HG03521 (cell line): ENCODE measurements at regions not wholly inside any gene's neighbourhood (a gene's known extent, or its start where the extent isn't known, plus 50 kb on each side); places are given as distances from the start of the nearest gene placed in this dataset.

Experiments used
- ATAC-seq: cut with Tn5 transposase; IDR thresholded peaks from one replicate; pipeline ENCODE4 v1.9.1; 2021; ENCODE audit warnings: mild to moderate bottlenecking, moderate library complexity; ENCODE audit not compliant: unreplicated experiment

GRCh38 chr2:8623958-8624591 lies 57.8 kb upstream of the ID2 start:
- no peak for ATAC-seq

DNA sequence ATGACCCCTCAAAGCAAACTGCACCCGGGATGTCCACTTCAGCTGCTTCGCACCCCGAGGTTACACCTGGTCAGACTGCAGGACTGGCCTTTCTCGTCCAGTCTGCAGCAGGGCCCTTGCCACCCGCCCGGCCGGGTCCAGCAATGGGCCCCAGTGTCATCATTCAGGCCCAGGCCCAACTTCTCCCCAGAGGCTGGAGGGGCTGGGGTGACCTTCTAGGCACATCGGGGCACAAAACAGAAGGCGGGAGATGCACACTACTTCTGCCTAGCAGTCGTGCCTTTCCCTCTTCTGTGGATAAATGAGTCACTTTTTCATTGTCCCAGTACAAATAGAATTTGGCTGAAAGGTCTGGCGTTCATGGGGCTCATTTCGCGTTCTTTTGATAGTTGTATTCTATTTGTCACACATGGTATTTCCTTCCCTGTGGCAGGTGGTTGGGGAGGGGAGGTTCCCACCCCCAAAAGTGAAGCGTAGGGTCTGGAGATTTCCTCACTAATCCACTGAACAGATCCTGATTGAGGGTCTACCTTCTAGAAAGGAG lies 56.9 kb upstream of the ID2 start:
- no peak for ATAC-seq

DNA sequence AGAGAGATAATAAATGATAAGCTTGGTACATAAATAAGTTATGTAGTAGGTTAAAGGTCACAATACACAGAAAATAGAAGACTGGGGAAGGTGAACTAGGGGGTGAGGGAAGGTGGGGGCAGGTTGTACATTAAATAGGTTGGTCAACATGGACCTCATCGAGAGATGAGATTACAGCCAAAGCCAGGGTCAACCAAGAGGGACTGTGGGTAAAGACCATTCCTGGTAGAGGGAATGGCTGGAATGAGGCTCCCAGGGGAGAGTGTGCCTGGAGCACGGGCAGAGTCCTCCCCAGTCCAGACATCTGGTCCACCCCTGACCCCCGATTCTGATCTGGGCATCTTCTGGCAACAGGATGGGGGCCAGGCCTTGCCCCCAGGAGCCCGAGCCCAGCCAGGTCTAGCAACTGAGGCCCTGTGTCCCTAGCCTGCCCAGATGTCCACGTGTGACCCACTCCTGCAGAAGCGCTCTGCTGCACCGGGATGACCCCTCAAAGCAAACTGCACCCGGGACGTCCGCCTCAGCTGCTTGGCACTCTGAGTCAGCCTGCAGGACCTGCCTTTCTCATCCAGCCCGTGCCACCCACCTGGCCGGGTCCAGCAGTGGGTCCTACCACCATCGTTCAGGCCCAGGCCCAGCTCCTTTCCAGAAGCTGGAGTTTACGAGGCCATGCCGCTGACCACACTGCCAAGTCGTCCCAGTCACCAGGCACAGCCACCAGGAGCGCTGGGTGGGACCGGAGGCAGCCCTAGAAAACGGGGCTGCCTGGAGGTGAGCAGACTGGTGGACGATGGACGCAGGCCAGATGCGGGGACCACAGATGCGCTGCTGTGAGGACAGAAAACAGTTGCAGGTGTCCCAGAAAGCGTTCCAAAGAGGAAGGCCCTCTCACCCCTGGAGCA lies 56.2 kb upstream of the ID2 start:
- no peak for ATAC-seq

DNA sequence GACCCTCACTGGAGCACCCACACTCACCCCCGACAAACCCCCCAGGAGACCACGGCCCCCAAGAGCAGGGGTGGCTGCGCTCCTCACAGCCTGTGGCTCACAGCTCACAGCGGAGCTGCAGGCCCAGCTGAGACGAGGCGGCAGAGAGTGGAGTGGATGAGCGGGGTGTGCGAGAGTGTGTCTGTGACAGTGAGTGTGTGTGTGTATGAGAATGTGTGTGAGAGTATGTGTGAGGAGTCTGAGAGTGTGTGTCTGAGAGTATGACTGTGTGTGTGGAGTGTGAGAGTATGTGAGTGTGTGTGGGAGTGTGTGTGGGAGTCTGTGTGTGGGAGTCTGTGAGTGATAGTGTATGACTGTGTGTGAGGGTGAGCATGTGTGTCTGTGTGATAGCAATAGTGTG lies 55.3 kb upstream of the ID2 start:
- no peak for ATAC-seq

DNA sequence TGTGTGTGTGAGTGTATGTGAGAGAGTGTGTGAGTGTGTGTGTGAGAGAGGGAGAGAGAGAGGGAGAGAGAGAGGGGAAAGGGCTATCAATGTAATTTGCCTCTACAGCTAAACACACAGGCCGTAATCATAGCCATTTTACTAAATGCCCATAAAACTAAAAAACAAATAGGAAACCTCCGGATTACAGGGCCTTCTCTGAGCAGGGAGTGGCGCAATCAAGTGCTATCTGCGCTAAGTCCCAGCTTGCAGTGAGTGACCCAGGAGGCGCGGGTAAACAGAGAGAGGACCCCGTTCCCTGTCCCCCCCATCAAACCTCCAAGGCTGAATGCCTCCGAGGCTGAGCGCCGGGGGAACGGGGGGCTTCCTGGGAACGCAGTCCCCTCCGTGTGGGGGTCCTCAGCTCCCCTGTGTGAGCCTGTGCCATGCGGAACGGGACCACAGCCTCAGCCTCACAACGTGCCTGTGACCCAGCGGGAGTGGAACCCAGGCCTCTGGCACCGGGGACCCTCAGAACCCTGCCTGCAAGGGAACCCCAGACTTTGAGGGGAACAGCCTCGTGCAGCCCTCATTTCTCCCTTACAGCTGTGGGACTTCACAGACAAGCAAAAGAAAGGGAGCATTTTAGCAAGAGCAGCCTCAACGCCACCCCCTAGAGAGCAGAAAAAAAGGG lies 54.7 kb upstream of the ID2 start:
- no peak for ATAC-seq

DNA sequence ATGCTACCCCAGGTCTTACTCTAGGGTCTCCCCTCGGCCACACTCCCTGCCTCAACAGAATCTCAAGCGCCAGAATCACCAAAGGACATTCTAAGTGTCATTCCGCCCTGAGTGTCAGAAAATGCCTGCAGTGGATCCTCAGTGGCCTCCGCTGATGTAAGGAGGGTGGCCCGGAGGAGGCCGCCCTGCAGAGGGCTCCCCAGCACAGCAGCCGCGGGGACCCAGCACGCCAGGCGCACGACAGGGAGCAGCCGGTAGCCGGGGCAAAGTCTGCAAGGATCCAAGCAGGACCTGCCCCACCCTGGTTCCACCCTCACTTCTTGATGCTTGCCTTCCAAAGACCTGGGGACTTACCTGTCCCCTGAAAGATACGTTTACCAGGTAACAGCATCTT lies 54.2 kb upstream of the ID2 start:
- no peak for ATAC-seq

DNA sequence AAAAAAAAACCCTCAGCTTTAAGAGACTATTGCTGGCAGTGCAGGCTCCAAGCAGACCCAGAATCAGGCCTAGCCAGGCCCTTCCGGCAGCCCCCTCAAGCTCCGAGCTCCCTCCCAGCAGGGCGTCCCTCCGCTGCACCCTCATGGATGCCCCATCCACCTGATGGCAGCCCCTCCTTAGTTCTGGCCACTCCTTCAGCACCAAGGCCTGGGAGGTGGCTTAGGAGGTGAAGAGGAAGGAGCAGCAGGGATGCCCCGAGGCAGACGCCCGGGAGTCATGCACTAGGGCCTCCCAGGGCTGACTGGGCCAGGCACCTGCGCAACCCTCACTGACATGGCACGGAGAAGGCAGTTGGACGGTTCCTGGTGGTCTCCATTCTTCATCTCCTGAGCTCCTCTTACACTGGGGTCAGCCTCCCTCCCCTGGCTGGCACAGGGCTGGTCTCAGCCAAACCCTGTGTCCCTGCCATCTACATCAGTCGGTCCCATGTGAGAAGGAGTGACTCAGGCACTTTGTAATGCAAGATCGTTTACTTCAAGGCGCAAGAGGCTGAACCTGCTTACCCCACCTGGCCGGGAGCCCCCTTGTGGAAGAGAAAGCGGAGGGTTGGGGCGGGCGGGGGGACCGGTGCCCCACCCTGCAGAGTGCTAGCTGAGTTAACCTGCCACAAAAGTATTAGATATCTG lies 53.5 kb upstream of the ID2 start:
- no peak for ATAC-seq

- no peak for ATAC-seq
Measured at GRCh38 chr2:8628866-8629209, 53.0 kb upstream of the ID2 start.

- ATAC-seq: no peak
Measured at GRCh38 chr2:8629402-8629801, 52.5 kb upstream of the ID2 start.

GRCh38 chr2:8630676-8631464 lies 51.0 kb upstream of the ID2 start:
- ATAC-seq: no peak

DNA sequence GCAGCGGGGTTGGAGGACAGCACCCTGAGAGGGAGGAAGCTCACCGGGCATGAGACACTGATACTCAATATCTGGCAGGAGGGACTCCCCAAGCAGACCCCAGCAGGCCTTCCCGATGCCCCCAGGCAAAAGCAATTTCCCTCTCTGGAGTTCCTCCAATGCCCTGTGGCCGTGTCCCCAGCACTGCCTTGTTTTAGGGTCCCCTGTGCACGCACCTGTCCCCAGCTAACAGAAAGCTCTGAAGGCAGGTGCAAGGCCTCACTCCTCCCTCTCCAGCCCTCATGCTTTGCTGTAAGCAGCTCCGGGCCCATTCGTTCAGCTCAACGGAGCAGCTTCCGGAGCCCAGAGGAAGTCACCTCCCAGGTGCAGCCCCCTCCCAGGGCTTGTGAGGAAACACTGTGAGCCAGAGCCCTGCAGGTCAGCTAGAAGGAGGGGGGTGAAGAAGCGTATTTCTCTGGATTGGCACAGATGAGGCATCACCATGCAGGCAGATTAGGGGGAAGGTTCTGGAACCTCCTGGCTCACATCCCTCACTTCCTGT lies 50.3 kb upstream of the ID2 start:
- ATAC-seq: no peak
